ENCODE measurements at regions not wholly inside any gene's neighbourhood (a gene's known extent, or its start where the extent isn't known, plus 50 kb on each side); places are given as distances from the start of the nearest gene placed in this dataset.

DNA sequence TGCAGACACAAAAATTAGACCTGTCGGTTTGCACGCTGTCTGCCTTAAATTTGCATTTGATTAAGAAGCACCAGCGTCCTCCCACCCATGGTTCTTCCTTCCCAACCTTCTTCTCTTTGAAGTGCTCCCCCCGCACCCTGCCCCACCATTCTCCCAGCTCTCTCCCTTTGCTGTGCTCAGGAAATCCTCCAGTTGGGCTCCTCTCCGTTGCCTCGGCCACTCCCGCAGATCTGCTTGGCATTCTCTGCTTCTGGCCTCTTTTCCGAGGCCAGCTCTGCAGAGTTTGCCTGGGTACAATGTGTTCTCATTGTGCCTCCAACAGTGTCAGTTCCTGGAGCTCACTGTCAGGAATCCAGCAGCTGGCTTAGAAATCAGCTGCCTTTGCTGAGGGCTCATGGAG, 126.1 kb downstream of the NAV1 start:
- TF ChIP-seq, protein P1, sequence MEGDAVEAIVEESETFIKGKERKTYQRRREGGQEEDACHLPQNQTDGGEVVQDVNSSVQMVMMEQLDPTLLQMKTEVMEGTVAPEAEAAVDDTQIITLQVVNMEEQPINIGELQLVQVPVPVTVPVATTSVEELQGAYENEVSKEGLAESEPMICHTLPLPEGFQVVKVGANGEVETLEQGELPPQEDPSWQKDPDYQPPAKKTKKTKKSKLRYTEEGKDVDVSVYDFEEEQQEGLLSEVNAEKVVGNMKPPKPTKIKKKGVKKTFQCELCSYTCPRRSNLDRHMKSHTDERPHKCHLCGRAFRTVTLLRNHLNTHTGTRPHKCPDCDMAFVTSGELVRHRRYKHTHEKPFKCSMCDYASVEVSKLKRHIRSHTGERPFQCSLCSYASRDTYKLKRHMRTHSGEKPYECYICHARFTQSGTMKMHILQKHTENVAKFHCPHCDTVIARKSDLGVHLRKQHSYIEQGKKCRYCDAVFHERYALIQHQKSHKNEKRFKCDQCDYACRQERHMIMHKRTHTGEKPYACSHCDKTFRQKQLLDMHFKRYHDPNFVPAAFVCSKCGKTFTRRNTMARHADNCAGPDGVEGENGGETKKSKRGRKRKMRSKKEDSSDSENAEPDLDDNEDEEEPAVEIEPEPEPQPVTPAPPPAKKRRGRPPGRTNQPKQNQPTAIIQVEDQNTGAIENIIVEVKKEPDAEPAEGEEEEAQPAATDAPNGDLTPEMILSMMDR (conservative IDR thresholded peaks at IDR 0.05), result no peak
- no peak for TF ChIP-seq EZH2 (IDR thresholded peaks at IDR 0.05; ENCODE audit: low read depth)
